ENCODE measurements at regions not wholly inside any gene's neighbourhood (a gene's known extent, or its start where the extent isn't known, plus 50 kb on each side); places are given as distances from the start of the nearest gene placed in this dataset.

DNA sequence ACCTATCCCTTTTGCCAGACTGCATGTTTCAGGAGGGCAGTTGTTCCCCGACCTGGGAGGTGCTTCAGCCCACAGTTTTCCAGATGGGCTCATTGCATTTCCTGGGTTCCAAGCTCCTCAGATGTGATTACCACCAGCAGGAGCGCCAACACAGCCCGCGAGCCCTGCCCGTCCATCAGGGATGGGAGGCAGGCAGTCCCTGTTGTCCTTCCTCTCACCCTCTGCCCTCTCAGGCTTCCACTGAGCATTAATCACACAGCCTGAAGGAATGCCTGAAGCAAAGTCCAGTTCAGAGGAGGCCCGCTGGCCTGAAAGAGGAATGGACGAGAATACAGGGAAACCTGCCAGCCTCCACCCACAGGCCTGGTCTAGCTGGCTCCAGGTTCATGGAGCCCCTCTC, 256.3 kb upstream of the SDK2 start:
- Histone ChIP-seq H3K27ac (ENCODE audit: low read length) (no peak overlapping the region), H3K79me2 (ENCODE audit: low read length) (no peaks in the 10 kb centered on the region), H3K4me3 (ENCODE audit: low read length) (no peak overlapping the region), H3K9me3 (ENCODE audit: insufficient read depth, low read length) (no peaks in the 10 kb centered on the region), H4K20me1 (ENCODE audit: insufficient read depth, low read length) (no peaks in the 10 kb centered on the region), H3K36me3 (replicated peaks; ENCODE audit: low read depth, low read length) (no peaks in the 10 kb centered on the region), H3K9ac (ENCODE audit: low read length) (no peak overlapping the region), H3K4me1 (ENCODE audit: low read length) (no peaks in the 10 kb centered on the region), H3K27me3 (ENCODE audit: low read depth, low read length) (peaks cover 9% of the 10 kb centered on the region; the same call in 1 of the 2 replicates), H2AFZ (ENCODE audit: low read depth, low read length) (no peak overlapping the region), H3K4me2 (ENCODE audit: low read length) (no peak overlapping the region)
- TF ChIP-seq, protein P1, sequence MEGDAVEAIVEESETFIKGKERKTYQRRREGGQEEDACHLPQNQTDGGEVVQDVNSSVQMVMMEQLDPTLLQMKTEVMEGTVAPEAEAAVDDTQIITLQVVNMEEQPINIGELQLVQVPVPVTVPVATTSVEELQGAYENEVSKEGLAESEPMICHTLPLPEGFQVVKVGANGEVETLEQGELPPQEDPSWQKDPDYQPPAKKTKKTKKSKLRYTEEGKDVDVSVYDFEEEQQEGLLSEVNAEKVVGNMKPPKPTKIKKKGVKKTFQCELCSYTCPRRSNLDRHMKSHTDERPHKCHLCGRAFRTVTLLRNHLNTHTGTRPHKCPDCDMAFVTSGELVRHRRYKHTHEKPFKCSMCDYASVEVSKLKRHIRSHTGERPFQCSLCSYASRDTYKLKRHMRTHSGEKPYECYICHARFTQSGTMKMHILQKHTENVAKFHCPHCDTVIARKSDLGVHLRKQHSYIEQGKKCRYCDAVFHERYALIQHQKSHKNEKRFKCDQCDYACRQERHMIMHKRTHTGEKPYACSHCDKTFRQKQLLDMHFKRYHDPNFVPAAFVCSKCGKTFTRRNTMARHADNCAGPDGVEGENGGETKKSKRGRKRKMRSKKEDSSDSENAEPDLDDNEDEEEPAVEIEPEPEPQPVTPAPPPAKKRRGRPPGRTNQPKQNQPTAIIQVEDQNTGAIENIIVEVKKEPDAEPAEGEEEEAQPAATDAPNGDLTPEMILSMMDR (IDR thresholded peaks at IDR 0.05; ENCODE audit: low read depth, low read length), result no peak
- no peak for TF ChIP-seq EZH2phosphoT487 (IDR thresholded peaks at IDR 0.05; ENCODE audit: low read depth)

DNA sequence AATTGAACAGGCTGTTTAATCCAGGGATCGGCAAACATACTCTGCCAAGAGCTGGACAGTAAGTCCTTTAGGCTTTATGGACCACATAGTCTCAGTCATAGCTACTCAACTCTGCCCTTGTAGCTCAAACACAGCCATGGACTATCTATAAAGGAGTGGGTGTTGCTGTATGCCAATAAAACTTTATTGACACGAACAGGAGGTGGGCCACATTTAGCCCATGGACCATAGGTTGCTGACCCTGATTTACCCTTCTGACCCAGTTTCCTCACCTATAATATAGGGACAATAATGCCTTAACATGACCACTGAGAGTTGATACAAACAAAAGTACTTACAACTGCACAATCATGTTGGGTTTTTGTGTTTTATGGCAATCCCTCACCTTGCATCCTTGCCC, 257.0 kb upstream of the SDK2 start:
- H3K4me3 ChIP-seq (ENCODE audit: low read length), result no peak overlapping the region
- no peak overlapping the region for H3K4me2 ChIP-seq (ENCODE audit: low read length)
- H4K20me1 ChIP-seq (ENCODE audit: insufficient read depth, low read length), result no peaks in the 10 kb centered on the region
- peaks cover 4% of the 10 kb centered on the region; the same call in 1 of the 2 replicates for H3K27me3 ChIP-seq (ENCODE audit: low read depth, low read length)
- H2AFZ ChIP-seq (ENCODE audit: low read depth, low read length), result no peak overlapping the region
- no peaks in the 10 kb centered on the region for H3K36me3 ChIP-seq (replicated peaks; ENCODE audit: low read depth, low read length)
- H3K27ac ChIP-seq (ENCODE audit: low read length), result no peak overlapping the region
- no peaks in the 10 kb centered on the region for H3K79me2 ChIP-seq (ENCODE audit: low read length)
- no peaks in the 10 kb centered on the region for H3K9me3 ChIP-seq (ENCODE audit: insufficient read depth, low read length)
- TF ChIP-seq, protein P1 (IDR thresholded peaks at IDR 0.05; ENCODE audit: low read depth, low read length), result no peak
- no peak for TF ChIP-seq EZH2phosphoT487 (IDR thresholded peaks at IDR 0.05; ENCODE audit: low read depth)
- no peak overlapping the region for H3K9ac ChIP-seq (ENCODE audit: low read length)
- H3K4me1 ChIP-seq (ENCODE audit: low read length), result no peaks in the 10 kb centered on the region

DNA sequence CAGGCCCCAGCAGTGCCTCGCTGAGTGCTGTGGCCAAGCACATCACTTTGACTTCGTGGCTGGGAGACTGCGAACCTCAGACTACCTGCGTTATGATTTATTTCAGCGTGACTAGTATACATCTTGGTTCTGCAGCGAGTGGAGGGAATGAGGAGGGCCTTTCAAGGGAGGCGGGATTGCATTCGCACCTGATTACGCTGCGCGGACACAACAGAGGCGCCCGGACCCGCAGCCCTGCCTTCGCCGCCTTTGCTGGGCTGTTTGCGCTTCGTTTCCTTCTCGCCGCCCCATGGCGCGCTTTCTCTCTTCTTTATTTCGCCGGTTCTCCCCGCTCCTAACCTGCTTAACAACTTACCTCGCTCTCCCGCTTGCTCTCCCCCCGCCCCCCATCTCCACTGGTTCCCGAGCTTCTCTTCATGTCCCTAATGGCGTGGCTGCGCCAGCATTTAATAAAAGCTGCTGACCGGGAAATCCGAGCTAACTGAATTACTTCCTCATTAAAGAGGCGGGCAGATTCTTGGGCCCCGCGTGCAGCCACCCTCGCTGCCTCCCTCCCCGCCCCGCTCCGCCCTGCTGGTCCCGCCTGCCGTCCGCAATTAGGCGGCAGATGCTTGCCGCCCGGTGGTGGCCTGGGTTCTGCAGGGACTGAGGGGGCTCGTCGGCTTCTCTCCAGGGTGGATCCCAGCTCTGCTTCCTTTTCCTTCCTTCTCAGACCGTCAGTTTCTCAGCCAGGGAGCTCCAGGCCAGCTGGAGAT, 257.6 kb upstream of the SDK2 start:
- Histone ChIP-seq H3K4me3 (ENCODE audit: low read length) (no peak overlapping the region), H3K27me3 (ENCODE audit: low read depth, low read length) (peaks cover 4% of the 10 kb centered on the region; the same call in 1 of the 2 replicates), H3K27ac (ENCODE audit: low read length) (no peak overlapping the region), H3K9me3 (ENCODE audit: insufficient read depth, low read length) (no peaks in the 10 kb centered on the region), H4K20me1 (ENCODE audit: insufficient read depth, low read length) (no peaks in the 10 kb centered on the region), H3K36me3 (replicated peaks; ENCODE audit: low read depth, low read length) (no peaks in the 10 kb centered on the region), H3K4me1 (ENCODE audit: low read length) (no peaks in the 10 kb centered on the region), H3K4me2 (ENCODE audit: low read length) (no peak overlapping the region), H3K79me2 (ENCODE audit: low read length) (no peaks in the 10 kb centered on the region), H3K9ac (ENCODE audit: low read length) (no peak overlapping the region), H2AFZ (ENCODE audit: low read depth, low read length) (no peak overlapping the region)
- TF ChIP-seq EZH2phosphoT487 (IDR thresholded peaks at IDR 0.05; ENCODE audit: low read depth), result no peak
- TF ChIP-seq, protein P1 (IDR thresholded peaks at IDR 0.05; ENCODE audit: low read depth, low read length), result no peak

DNA sequence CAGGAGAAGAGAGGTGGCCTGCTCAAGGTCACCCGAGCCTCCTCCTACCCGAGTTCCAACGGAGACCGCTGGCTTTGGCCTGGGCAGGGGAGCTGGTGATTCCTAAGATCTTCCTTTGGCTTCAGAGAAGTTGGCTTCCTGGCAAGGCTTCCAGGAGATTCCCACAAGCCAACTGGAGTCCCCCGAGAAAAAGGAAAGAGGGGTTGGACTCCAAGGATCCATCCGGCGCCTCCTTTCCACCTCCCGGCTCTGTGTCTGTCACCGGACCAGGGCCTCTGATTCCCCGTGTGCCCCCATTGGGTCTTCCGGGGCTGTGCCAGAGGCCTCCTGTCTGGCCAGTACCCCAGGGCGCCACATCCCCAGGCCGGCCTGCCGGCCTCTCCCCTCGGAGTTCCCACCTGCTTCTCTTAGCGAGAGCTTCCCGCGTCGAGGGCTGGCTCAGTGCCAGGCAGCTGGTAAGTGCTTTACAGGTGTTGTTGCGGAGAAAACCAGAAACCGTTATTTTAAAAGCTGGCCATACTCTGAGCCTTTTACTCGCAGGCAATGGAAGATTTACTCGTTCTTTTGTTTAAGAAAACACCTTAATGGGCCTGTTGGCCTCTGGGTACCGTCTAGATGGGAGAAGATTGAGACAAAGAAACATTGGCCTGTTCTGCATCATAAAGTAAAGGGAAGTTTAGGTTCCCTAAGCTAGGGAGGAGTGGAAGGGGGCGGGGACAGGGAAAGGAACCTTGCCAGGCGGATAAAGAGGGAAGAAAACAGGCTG, 258.4 kb upstream of the SDK2 start:
- Histone ChIP-seq H3K27me3 (ENCODE audit: low read depth, low read length) (no peaks in the 10 kb centered on the region), H3K4me2 (ENCODE audit: low read length) (no peak overlapping the region), H3K27ac (ENCODE audit: low read length) (no peak overlapping the region)

More for the DNA sequence above, 258.4 kb upstream of the SDK2 start:
- Histone ChIP-seq H3K9ac (ENCODE audit: low read length) (no peak overlapping the region), H3K36me3 (replicated peaks; ENCODE audit: low read depth, low read length) (no peaks in the 10 kb centered on the region), H2AFZ (ENCODE audit: low read depth, low read length) (no peak overlapping the region), H3K4me1 (ENCODE audit: low read length) (no peaks in the 10 kb centered on the region), H3K79me2 (ENCODE audit: low read length) (no peaks in the 10 kb centered on the region), H4K20me1 (ENCODE audit: insufficient read depth, low read length) (no peaks in the 10 kb centered on the region), H3K4me3 (ENCODE audit: low read length) (no peak overlapping the region), H3K9me3 (ENCODE audit: insufficient read depth, low read length) (no peaks in the 10 kb centered on the region)
- TF ChIP-seq, protein P1 (IDR thresholded peaks at IDR 0.05; ENCODE audit: low read depth, low read length), result no peak
- no peak for TF ChIP-seq EZH2phosphoT487 (IDR thresholded peaks at IDR 0.05; ENCODE audit: low read depth)

Measured in OCI-LY3 (cell line).